Activated naive CD8-positive, alpha-beta T cell treated with anti-CD3 and anti-CD28 coated beads, Interleukin-2, amount 10 ng/mL, durations not matched to agents 7 days and 5 days (primary cell): ENCODE measurements at regions not wholly inside any gene's neighbourhood (a gene's known extent, or its start where the extent isn't known, plus 50 kb on each side); places are given as distances from the start of the nearest gene placed in this dataset.

ENCODE experiments used
- ATAC-seq: fragments of 150-1000 bp; cut with Tn5 transposase; one replicate; pipeline ENCODE4 v1.10.0; 2021; ENCODE audit warnings: low read depth, moderate library complexity
- POLR2A ChIA-PET: fragments of 350-600 bp; sonication (Branson Sonifier 250); formaldehyde crosslinking; loops from one replicate; lab custom pipeline; 2021; ENCODE audit warnings: antibody characterized with exemption; lab: Charles Lee
- DNase-seq: peaks from one replicate; pipeline ENCODE4 v3.0.0; 2021
- H3K27ac Mint-ChIP-seq: one replicate; pipeline ENCODE4 v1.8.0; 2022; ENCODE audit warnings: mild to moderate bottlenecking, mixed read lengths
- H3K27me3 Mint-ChIP-seq: one replicate; pipeline ENCODE4 v1.8.0; 2022; ENCODE audit warnings: mild to moderate bottlenecking, moderate library complexity, mixed read lengths
- H3K36me3 Mint-ChIP-seq: one replicate; pipeline ENCODE4 v1.8.0; 2021; ENCODE audit warnings: mild to moderate bottlenecking, mixed read lengths
- H3K4me1 Mint-ChIP-seq: one replicate; pipeline ENCODE4 v1.8.0; 2021; ENCODE audit warnings: mixed read lengths
- H3K4me3 Mint-ChIP-seq: one replicate; pipeline ENCODE4 v1.8.0; 2022; ENCODE audit warnings: mild to moderate bottlenecking, moderate library complexity, mixed read lengths
- H3K9me3 Mint-ChIP-seq: one replicate; pipeline ENCODE4 v1.8.0; 2021; ENCODE audit warnings: mixed read lengths

DNA sequence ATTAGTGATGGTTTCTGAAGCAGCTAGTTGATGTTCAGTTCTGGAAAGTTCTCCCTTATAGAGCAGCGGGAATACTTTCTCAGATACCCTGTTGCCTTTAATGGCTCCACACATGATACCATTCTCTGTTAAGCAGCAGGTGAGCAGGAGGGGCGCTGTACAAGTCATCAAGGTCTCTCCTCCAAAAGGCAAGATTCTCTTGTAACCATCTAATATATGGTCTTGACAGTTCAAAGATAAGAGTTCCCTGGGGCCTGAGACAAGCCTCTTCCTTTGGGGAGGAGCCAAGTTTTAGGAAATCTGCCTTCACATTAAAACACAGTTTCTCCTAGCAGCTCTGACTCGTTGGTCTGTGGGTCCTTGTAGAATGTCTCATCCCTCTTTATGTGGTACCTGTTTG, 258.2 kb downstream of the QKI start:
- H3K27me3 Mint-ChIP-seq: peaks cover 15% of the 10 kb centered on the region
- peaks cover 6% of the 10 kb centered on the region for H3K4me1 Mint-ChIP-seq
- no peak for ATAC-seq
- POLR2A ChIA-PET: no interaction called here
- DNase-seq: no peak
- H3K36me3 Mint-ChIP-seq: no peaks in the 10 kb centered on the region
- H3K9me3 Mint-ChIP-seq: no peaks in the 10 kb centered on the region
- no peak overlapping the region for H3K4me3 Mint-ChIP-seq
- H3K27ac Mint-ChIP-seq: no peak overlapping the region

DNA sequence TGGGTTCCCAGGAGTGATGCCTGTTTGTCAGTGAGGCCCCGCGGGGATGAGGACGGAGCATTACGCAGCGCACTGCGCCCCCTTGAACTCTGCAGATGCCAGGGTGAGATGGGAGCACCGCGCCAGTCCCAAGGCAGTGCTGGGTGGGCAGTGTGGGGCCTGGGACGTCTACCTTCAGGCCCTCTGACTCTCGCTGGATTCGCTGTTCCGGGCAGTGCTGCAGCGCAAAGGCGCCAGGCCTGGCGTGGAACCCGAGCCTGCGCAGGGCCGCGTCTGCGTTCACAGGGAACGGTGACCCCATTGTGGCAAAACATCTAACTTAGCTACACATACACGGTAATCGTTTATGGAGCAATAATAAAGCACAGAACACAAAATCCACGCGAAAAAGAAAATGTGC, 257.3 kb downstream of the QKI start:
- no peak for ATAC-seq
- no peaks in the 10 kb centered on the region for H3K36me3 Mint-ChIP-seq
- H3K9me3 Mint-ChIP-seq: no peaks in the 10 kb centered on the region
- no peak for DNase-seq
- H3K4me1 Mint-ChIP-seq: peaks cover 12% of the 10 kb centered on the region
- peaks cover 15% of the 10 kb centered on the region for H3K27me3 Mint-ChIP-seq
- H3K4me3 Mint-ChIP-seq: no peak overlapping the region
- H3K27ac Mint-ChIP-seq: no peak overlapping the region
- POLR2A ChIA-PET: no interaction called here

DNA sequence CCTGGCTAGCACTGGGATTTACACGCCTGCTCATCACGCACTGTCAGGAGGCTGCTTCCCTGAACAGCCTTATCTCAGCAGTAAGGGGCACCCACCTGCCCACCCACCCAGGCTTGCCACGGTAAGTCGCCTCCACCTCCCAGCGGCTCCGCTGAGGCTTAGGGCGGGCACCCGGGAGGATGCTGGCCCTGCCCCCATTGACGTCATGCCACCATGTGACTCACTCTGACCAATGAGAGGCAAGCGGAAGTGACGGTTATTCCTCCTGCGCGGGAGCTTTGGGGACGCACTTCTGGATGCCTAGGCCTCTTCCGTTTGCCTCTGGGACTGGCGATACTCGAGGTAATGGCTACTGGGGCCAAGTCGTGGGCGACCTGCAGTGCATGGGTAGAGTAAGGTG, 256.8 kb downstream of the QKI start:
- ATAC-seq (no peak), DNase-seq (no peak)
- Mint-ChIP-seq H3K4me1 (peaks cover 12% of the 10 kb centered on the region), H3K4me3 (no peak overlapping the region), H3K27ac (no peak overlapping the region), H3K9me3 (no peaks in the 10 kb centered on the region), H3K27me3 (peaks cover 15% of the 10 kb centered on the region), H3K36me3 (no peaks in the 10 kb centered on the region)
- POLR2A ChIA-PET: no interaction called here

DNA sequence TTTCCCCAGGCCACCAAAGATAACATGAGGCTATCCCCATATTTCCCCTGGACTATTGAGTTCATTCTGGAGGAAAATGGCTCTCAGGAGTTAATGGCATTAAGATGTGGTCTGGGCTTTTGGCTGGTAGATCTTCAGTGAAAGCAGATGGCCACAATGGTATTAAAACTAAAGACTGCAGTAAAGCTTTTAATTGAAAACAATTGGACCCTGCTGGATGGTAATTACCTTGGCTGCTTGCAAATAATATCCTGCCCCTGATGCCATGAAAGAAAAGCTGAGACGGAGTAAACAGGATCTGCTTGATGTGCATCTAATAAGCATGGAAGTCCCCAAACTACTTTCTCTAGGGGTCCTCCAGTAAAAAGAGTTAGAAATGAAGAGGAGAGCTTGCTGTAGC, 255.8 kb downstream of the QKI start:
- H3K4me3 Mint-ChIP-seq: no peak overlapping the region
- no peaks in the 10 kb centered on the region for H3K36me3 Mint-ChIP-seq
- DNase-seq (no peak), ATAC-seq (no peak)
- H3K27ac Mint-ChIP-seq: no peak overlapping the region
- POLR2A ChIA-PET: no interaction called here
- peaks cover 9% of the 10 kb centered on the region for H3K27me3 Mint-ChIP-seq
- peaks cover 12% of the 10 kb centered on the region for H3K4me1 Mint-ChIP-seq
- no peaks in the 10 kb centered on the region for H3K9me3 Mint-ChIP-seq

DNA sequence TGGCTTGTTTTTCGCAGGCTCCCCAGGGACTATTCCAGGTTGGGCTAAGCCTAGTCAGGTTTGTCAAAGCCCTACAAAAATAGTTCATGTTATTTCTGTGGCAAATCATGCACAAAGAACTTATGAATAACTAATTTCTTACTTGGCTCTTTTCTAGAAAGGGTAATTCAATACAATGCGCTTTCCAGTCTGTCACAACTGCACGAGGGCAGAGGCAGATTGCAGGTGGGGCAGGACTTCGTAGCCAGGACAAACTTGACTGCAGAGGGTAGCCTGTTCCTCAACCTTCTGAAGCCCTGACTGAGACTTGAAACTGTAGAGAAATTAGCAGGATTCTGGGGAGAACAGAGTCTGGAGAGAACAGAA, 253.5 kb downstream of the QKI start:
- H3K27ac Mint-ChIP-seq: peak overlapping the region; percentile 22
- no peak for DNase-seq
- no peak for ATAC-seq
- no peak overlapping the region for H3K4me3 Mint-ChIP-seq
- peaks cover 12% of the 10 kb centered on the region for H3K4me1 Mint-ChIP-seq
- peaks cover 5% of the 10 kb centered on the region for H3K27me3 Mint-ChIP-seq
- POLR2A ChIA-PET: no interaction called here
- H3K9me3 Mint-ChIP-seq: no peaks in the 10 kb centered on the region
- H3K36me3 Mint-ChIP-seq: no peaks in the 10 kb centered on the region

DNA sequence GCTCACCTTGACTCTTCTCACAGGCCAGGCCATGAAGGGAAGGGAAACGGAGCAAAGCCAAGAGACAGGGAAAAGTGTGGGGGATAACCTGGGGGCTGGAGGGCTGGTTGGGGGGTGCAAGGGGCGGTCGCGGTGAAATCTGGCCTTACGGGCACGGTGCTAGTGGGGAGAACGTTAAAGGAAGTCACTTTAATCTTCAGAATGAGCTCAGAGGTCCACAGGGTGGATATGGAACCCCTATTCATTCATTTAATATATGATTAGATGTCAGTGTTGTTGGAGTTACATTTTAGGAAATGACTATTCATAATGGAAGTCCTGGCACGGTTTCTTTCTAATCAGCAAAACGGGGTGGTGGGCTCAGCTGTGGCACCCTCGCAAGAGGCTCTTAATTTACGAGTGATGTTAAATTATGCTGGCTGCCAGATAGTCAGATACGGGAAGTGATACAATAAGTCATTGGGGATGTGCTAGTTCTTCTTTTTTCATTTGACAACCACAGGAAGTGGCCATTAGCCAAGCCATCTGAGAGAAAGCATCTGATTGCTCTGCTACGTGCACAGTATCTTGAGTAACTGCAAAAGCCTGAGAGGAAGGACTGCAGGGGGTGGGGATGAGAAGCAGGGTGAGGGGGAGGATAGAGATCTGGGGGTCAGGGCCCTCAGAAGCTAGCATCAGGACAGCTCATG, 253.0 kb downstream of the QKI start:
- H3K27ac Mint-ChIP-seq: peak overlapping the region; percentile 22
- H3K27me3 Mint-ChIP-seq: peaks cover 5% of the 10 kb centered on the region
- no peaks in the 10 kb centered on the region for H3K9me3 Mint-ChIP-seq
- peak overlapping the region; percentile 55 for H3K4me3 Mint-ChIP-seq
- peaks cover 12% of the 10 kb centered on the region for H3K4me1 Mint-ChIP-seq
- ATAC-seq: peak; percentile 91
- DNase-seq: no peak
- POLR2A ChIA-PET: no interaction called here
- H3K36me3 Mint-ChIP-seq: no peaks in the 10 kb centered on the region

DNA sequence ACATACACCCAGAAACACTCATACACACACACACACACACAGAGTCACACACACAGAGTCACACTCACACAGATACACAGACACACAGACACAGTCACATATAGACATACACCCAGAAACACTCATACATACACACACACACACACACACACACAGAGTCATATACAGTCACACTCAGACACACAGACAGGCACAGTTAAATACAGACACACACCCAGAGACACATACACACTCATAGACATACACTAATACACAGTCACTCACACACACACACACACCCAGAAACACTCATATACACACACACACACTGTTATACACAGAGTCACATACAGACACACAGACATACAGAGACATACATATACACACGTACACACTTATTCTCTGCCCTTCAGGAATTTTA, 250.9 kb downstream of the QKI start:
- DNase-seq (no peak), ATAC-seq (no peak)
- POLR2A ChIA-PET: no interaction called here
- Mint-ChIP-seq H3K4me1 (peaks cover 20% of the 10 kb centered on the region), H3K36me3 (no peaks in the 10 kb centered on the region), H3K9me3 (no peaks in the 10 kb centered on the region), H3K4me3 (no peak overlapping the region), H3K27ac (no peak overlapping the region), H3K27me3 (peaks cover 7% of the 10 kb centered on the region)

DNA sequence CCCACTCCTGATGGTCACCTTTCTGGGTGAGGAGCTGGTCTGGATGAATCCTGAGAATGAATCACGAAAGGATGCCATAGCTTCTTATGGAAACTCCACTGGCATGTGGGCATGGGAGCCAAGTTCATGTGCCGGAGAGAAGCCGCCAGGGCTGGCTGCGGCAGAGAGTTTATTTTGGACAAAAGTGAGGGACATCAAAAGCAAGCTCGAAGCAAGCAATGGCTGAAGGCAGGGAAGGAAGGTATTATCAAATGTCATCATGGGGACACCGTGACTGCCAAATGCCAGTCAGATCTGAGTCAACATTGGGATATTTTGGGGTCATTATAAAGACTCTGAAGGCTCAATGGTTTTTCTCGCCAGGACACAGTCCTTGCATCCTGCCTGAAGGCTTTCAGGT, 249.1 kb downstream of the QKI start:
- POLR2A ChIA-PET: no interaction called here
- Mint-ChIP-seq H3K9me3 (no peaks in the 10 kb centered on the region), H3K27me3 (peaks cover 16% of the 10 kb centered on the region), H3K27ac (no peak overlapping the region), H3K4me3 (no peak overlapping the region), H3K36me3 (no peaks in the 10 kb centered on the region), H3K4me1 (peaks cover 20% of the 10 kb centered on the region)
- DNase-seq (no peak), ATAC-seq (no peak)

DNA sequence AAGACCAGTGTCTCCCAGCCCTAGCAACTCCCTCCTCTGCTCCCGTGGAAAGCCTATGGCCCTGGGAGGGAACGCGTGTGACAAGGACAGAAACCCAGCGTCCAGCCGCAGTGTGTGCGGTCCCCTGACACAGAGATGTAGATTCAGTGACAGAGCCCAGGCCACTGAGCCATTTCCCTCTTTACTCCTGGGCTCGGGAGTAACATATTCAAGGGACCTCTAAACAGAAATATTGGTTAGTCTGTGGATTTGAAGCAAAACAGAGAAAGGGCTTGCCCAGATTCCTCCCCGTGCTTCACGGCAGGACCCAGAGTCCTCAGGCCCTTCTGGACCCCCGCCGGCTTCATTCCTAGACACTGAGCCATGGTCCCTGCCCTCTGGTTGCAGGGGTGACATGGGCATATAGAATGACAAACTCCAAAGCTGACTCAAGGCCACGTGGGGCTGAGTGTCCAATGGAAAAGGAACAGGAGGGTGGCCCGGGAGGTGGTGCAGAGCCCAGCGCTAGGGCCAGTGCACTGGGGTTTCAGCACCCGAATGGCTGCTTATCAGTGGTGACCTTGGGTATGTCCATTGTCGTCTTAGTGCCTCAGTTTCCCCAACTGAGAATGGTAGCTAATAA, 248.2 kb downstream of the QKI start:
- ATAC-seq: no peak
- POLR2A ChIA-PET: no interaction called here
- Mint-ChIP-seq H3K27me3 (peaks cover 22% of the 10 kb centered on the region), H3K9me3 (no peaks in the 10 kb centered on the region), H3K4me3 (no peak overlapping the region), H3K36me3 (no peaks in the 10 kb centered on the region), H3K4me1 (peaks cover 14% of the 10 kb centered on the region), H3K27ac (no peak overlapping the region)
- no peak for DNase-seq

DNA sequence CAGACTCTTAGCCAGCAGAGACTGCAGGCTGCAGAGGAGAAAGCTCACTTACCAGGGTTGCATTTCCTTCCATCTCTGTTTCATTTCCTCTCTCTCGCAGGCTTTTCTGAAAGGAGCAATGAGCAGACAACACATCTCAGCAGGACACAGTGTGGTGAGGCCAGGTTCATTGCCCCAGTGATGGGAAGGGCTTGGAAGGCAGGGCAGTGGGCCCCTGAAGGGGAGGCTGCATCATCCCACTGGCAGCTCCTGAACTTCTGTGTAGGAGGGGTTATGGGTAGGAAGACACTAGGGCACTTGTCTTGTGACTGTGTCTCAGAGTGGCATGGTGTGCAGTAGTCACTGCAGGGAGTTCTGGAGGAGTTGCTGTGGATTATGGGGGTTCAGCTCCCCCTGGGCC, 246.8 kb downstream of the QKI start:
- H3K4me1 Mint-ChIP-seq: peaks cover 8% of the 10 kb centered on the region
- ATAC-seq (peak; percentile 42), DNase-seq (no peak)
- H3K4me3 Mint-ChIP-seq: peak overlapping the region; percentile 22
- H3K36me3 Mint-ChIP-seq: no peaks in the 10 kb centered on the region
- no peaks in the 10 kb centered on the region for H3K9me3 Mint-ChIP-seq
- POLR2A ChIA-PET: no interaction called here
- H3K27ac Mint-ChIP-seq: peak overlapping the region; percentile 65
- peaks cover 29% of the 10 kb centered on the region for H3K27me3 Mint-ChIP-seq

DNA sequence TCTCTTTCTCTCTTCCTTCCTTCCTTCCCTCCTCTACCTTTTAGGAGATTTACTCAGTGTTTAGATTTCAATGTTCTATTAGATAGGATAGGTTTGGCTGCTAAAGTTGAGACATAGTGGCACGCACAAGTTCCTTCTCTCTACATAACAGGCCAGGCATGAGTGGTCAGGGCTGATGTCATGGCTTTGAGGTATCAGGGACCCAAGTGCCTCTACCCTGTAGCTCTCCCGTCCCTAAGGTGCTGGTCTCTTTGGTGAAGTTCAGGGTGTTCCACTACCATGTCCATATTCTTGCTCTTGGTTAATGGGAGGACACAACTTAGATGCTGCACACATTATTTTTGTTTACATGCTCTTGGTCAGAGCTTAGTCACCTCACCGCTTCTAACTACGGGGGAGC, 245.3 kb downstream of the QKI start:
- Mint-ChIP-seq H3K27ac (no peak overlapping the region), H3K4me1 (peaks cover 8% of the 10 kb centered on the region), H3K9me3 (no peaks in the 10 kb centered on the region), H3K27me3 (peaks cover 33% of the 10 kb centered on the region), H3K4me3 (no peak overlapping the region), H3K36me3 (no peaks in the 10 kb centered on the region)
- POLR2A ChIA-PET: no interaction called here
- ATAC-seq (no peak), DNase-seq (no peak)

DNA sequence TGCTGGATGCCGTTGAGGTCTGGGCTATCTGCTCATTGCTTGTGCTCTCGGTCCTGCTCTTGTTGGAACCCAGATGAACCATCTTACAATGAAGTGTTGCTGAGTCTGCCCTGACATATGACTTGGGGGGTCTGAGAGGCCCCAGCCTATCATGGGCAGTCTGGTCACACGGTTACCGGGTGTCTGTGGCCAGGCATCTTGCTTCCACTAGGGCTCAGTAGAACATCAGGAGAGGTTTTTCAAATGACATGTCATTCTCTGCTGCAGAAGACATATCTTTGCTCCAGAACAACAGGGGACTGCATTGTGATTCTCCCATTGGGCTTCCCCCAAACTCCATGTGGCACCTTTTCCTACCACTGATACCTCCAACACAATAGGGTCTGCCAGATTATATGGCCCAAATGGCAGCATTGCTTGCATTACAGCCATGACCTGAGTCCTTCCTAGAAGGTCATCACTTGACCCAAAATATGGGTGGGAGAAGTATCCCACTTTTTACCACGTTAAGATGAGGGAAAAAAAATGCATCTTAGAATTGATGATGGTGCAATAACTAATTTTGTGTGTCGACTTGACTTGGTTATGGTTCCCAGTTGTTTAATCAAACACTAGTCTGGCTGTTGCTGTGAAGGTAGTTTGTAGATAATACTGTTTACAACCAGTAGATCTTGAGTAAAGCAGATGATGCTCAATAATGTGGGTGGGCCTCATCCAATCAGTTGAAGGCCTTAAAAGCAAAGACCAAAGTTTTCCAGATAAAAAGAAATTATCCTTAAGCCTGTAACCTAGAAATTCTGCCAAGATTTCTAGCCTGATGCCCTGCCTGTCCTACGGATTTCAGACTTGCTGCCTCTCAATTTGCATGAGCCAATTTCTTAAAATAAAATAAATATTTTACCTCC, 241.0 kb downstream of the QKI start:
- H3K36me3 Mint-ChIP-seq: no peaks in the 10 kb centered on the region
- no peaks in the 10 kb centered on the region for H3K4me1 Mint-ChIP-seq
- POLR2A ChIA-PET: no interaction called here
- no peak overlapping the region for H3K27ac Mint-ChIP-seq
- H3K4me3 Mint-ChIP-seq: no peak overlapping the region
- DNase-seq (no peak), ATAC-seq (no peak)
- H3K9me3 Mint-ChIP-seq: no peaks in the 10 kb centered on the region
- H3K27me3 Mint-ChIP-seq: peaks cover 36% of the 10 kb centered on the region

DNA sequence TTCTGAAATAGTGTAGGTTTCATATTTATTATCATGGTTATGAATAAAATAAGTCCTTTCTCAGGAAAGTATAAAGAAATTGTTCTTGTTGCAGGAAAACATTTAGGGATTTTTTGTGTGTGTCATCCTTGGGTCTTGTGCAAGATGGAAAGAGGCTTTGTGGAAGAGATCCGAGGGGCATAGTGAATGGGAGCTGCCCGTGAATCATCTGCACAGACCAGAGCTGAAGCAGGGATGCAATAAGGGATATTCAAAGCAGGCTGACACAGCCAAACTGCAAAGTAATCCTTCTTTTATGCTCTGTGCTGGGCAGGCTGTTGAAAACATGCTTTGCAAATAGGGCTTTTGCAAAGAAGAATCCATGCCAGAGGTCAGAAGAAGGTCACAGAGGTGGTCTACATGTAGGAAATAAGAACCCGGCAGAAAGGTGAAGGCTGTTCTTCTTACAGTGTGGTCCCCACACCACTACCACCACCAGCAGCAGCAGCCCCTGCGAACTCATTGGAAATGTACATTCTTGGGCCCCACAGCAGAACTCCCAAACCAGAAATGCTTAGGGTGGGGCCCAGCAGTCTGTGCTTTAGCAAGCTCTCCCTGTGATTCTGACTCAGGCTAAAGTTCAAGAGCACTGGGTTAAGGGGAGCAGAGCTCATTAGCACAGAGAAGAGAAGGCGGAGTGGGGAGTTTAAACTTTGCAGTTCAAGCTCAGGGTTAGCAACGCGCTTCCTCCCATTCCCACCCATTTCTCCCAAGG, 237.6 kb downstream of the QKI start:
- POLR2A ChIA-PET: no interaction called here
- Mint-ChIP-seq H3K4me1 (no peaks in the 10 kb centered on the region), H3K4me3 (no peak overlapping the region)

More for the DNA sequence above, 237.6 kb downstream of the QKI start:
- H3K36me3 Mint-ChIP-seq: no peaks in the 10 kb centered on the region
- no peaks in the 10 kb centered on the region for H3K9me3 Mint-ChIP-seq
- ATAC-seq (no peak), DNase-seq (no peak)
- peaks cover 11% of the 10 kb centered on the region for H3K27me3 Mint-ChIP-seq
- H3K27ac Mint-ChIP-seq: no peak overlapping the region
